ENCODE measurements at regions not wholly inside any gene's neighbourhood (a gene's known extent, or its start where the extent isn't known, plus 50 kb on each side); places are given as distances from the start of the nearest gene placed in this dataset.

- no peak for DNase-seq
These were observed 1117.0 kb downstream of the FLRT2 start for GRCh38 chr14:86646696-86647690.

- DNase-seq = no peak
These were observed 1116.2 kb downstream of the FLRT2 start for GRCh38 chr14:86646125-86646524.

- no peak for DNase-seq
These were observed 1111.4 kb downstream of the FLRT2 start for GRCh38 chr14:86641310-86641709.

GRCh38 chr14:86640288-86640687 is 1110.3 kb downstream of the FLRT2 start:
- DNase-seq = no peak

GRCh38 chr14:86639666-86640065 is 1109.7 kb downstream of the FLRT2 start:
- no peak for DNase-seq

- DNase-seq = no peak
These were observed 1109.2 kb downstream of the FLRT2 start for GRCh38 chr14:86639146-86639545.

- DNase-seq = no peak
These were observed 1097.1 kb downstream of the FLRT2 start for GRCh38 chr14:86627080-86627479.

- DNase-seq = no peak
These were observed 1096.6 kb downstream of the FLRT2 start for GRCh38 chr14:86626530-86626929.

- DNase-seq = no peak
These were observed 1095.7 kb downstream of the FLRT2 start for GRCh38 chr14:86625637-86626036.

GRCh38 chr14:86619726-86620125 is 1089.8 kb downstream of the FLRT2 start:
- no peak for DNase-seq

- DNase-seq = no peak
These were observed 1083.8 kb downstream of the FLRT2 start for GRCh38 chr14:86613786-86614185.

GRCh38 chr14:86613126-86613525 is 1083.2 kb downstream of the FLRT2 start:
- no peak for DNase-seq

- no peak for DNase-seq
These were observed 1074.6 kb downstream of the FLRT2 start for GRCh38 chr14:86604561-86604960.

GRCh38 chr14:86602263-86602662 is 1072.3 kb downstream of the FLRT2 start:
- no peak for DNase-seq

- DNase-seq = no peak
These were observed 1071.9 kb downstream of the FLRT2 start for GRCh38 chr14:86601813-86602212.

GRCh38 chr14:86597279-86597678 is 1067.3 kb downstream of the FLRT2 start:
- DNase-seq = no peak

GRCh38 chr14:86596024-86596423 is 1066.1 kb downstream of the FLRT2 start:
- no peak for DNase-seq

GRCh38 chr14:86575141-86575540 is 1045.2 kb downstream of the FLRT2 start:
- DNase-seq = no peak

- no peak for DNase-seq
These were observed 1044.8 kb downstream of the FLRT2 start for GRCh38 chr14:86574778-86575129.

GRCh38 chr14:86574051-86574777 is 1044.3 kb downstream of the FLRT2 start:
- no peak for DNase-seq

- no peak for DNase-seq
These were observed 1040.4 kb downstream of the FLRT2 start for GRCh38 chr14:86570371-86570770.

GRCh38 chr14:86543521-86543920 is 1013.6 kb downstream of the FLRT2 start:
- DNase-seq = no peak

- DNase-seq = no peak
These were observed 1012.0 kb downstream of the FLRT2 start for GRCh38 chr14:86541972-86542371.
